ENCODE measurements at regions not wholly inside any gene's neighbourhood (a gene's known extent, or its start where the extent isn't known, plus 50 kb on each side); places are given as distances from the start of the nearest gene placed in this dataset.

GRCh38 chr16:85362443-85362842 lies 250.2 kb upstream of the CIBAR2 start:
- TF ChIP-seq POLR2A (IDR thresholded peaks at IDR 0.05) (no peak), CTCF (IDR thresholded peaks at IDR 0.05 in 4 of 5, conservative IDR thresholded peaks at IDR 0.05 in 1 of 5) (no peak)
